ENCODE measurements at regions not wholly inside any gene's neighbourhood (a gene's known extent, or its start where the extent isn't known, plus 50 kb on each side); places are given as distances from the start of the nearest gene placed in this dataset.

DNA sequence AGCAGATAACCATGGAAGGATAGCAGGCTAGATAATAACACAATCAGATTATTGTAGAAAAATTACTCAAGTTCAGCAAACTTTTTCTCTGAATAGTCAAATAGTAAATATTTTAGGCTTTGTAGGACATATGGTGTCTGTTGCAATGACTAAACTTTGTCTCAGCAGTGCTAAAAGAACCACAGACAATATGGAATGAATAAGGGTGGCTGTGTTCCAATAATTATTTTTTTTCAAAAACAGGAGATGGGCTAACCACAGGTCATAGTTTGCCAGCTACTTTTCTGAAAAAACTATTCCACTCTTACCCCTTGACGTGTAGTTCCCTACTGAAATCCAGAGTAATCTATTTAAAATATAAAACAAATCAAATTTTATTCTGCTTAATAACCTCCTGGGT is 153.9 kb upstream of the LRRC4C start:
- TF ChIP-seq ZNF891 (CRISPR knock-in tag; IDR thresholded peaks at IDR 0.05) (no peak), PCBP1 (IDR thresholded peaks at IDR 0.05; ENCODE audit: borderline replicate concordance, low read depth, low read length) (no peak), ZNF749 (CRISPR knock-in tag; IDR thresholded peaks at IDR 0.05; ENCODE audit: borderline replicate concordance) (no peak), RAD21 (CRISPR knock-in tag; IDR thresholded peaks at IDR 0.05) (no peak), IRF2 (CRISPR knock-in tag; IDR thresholded peaks at IDR 0.05) (no peak), ZNF207 (IDR thresholded peaks at IDR 0.05; ENCODE audit: borderline replicate concordance) (no peak), ZNF383 (CRISPR knock-in tag; IDR thresholded peaks at IDR 0.05; ENCODE audit: borderline replicate concordance) (no peak), FOXM1 (CRISPR knock-in tag; IDR thresholded peaks at IDR 0.05) (no peak), ZBTB1 (CRISPR knock-in tag; IDR thresholded peaks at IDR 0.05; ENCODE audit: borderline replicate concordance) (no peak)
- TF ChIP-seq, protein P1, sequence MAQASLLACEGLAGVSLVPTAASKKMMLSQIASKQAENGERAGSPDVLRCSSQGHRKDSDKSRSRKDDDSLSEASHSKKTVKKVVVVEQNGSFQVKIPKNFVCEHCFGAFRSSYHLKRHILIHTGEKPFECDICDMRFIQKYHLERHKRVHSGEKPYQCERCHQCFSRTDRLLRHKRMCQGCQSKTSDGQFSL (CRISPR knock-in tag; IDR thresholded peaks at IDR 0.05) = no peak
